ENCODE measurements at regions not wholly inside any gene's neighbourhood (a gene's known extent, or its start where the extent isn't known, plus 50 kb on each side); places are given as distances from the start of the nearest gene placed in this dataset.
A peak's percentile ranks its signal among the peaks of the same experiment; 100 is the strongest.

DNA sequence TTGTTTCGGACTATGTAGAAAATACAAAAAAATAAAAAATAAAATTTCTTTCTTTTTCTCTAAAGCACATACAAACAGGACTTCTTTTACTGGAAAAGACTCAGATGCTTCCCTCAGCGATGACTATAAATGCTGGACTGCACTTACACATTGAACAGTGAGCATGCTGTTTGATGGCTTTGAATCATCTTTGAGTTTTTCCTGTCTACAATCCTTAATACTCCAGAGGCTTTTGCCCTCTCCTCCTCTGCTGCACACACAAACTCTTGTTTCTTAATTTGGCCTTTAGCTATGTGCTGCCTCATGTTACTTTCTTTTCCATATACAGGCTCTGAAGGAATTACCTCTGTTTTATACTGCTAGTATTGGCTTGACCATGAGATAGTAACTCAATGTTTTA, 575.1 kb downstream of the EPHA3 start:
- H3K9me3 ChIP-seq (ENCODE audit: control insufficient read depth in 2 of 2, low read length in 2 of 2): no peaks in the 10 kb centered on the region
- no peaks in the 10 kb centered on the region for H3K36me3 ChIP-seq (ENCODE audit: control insufficient read depth in 2 of 2, insufficient read depth in 2 of 2, low read length in 2 of 2)
- no peaks in the 10 kb centered on the region for H3K27me3 ChIP-seq (ENCODE audit: control insufficient read depth in 2 of 2, insufficient read depth in 2 of 2, low read length in 2 of 2)
- no peak overlapping the region for H3K9ac ChIP-seq (ENCODE audit: low read depth in 1 of 2, low read length in 2 of 2)
- no peak overlapping the region for H3K4me3 ChIP-seq (ENCODE audit: low read length in 2 of 2)
- no peaks in the 10 kb centered on the region for H3K4me1 ChIP-seq (ENCODE audit: control insufficient read depth in 2 of 2, insufficient read depth in 2 of 2, low read length in 2 of 2)
- no peak overlapping the region for H3K27ac ChIP-seq (ENCODE audit: low read depth in 2 of 2, low read length in 2 of 2)

GRCh38 chr3:89685731-89686130, 578.3 kb downstream of the EPHA3 start:
- H3K9me3 ChIP-seq (ENCODE audit: control insufficient read depth in 2 of 2, low read length in 2 of 2): no peaks in the 10 kb centered on the region
- no peak overlapping the region for H3K27ac ChIP-seq (ENCODE audit: low read depth in 2 of 2, low read length in 2 of 2)
- H3K4me1 ChIP-seq (ENCODE audit: control insufficient read depth in 2 of 2, insufficient read depth in 2 of 2, low read length in 2 of 2): no peaks in the 10 kb centered on the region
- H3K27me3 ChIP-seq (ENCODE audit: control insufficient read depth in 2 of 2, insufficient read depth in 2 of 2, low read length in 2 of 2): no peaks in the 10 kb centered on the region
- H3K4me3 ChIP-seq (ENCODE audit: low read length in 2 of 2): no peak overlapping the region
- no peaks in the 10 kb centered on the region for H3K36me3 ChIP-seq (ENCODE audit: control insufficient read depth in 2 of 2, insufficient read depth in 2 of 2, low read length in 2 of 2)
- no peak overlapping the region for H3K9ac ChIP-seq (ENCODE audit: low read depth in 1 of 2, low read length in 2 of 2)

DNA sequence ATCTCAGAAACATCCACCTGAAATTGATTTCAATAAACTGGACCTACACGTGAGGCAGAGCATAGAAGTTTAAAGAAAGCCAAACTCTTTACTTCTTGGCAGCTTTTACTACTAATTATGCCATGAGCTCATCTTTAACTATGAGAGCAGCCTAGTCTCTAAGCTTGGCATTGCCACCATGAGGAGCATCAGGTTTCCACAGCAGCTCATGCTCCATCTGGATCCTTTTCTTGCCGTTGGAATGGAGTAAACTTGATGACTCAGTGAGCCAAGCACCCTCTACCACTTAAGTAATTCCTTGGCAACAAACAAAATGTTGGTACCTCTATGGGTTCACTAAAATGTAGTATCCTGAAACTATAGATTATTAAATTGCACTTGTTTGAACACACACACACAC, 583.2 kb downstream of the EPHA3 start:
- Histone ChIP-seq H3K4me1 (ENCODE audit: control insufficient read depth in 2 of 2, insufficient read depth in 2 of 2, low read length in 2 of 2) (no peaks in the 10 kb centered on the region), H3K27ac (ENCODE audit: low read depth in 2 of 2, low read length in 2 of 2) (no peak overlapping the region), H3K9ac (ENCODE audit: low read depth in 1 of 2, low read length in 2 of 2) (no peak overlapping the region), H3K9me3 (ENCODE audit: control insufficient read depth in 2 of 2, low read length in 2 of 2) (no peaks in the 10 kb centered on the region), H3K4me3 (ENCODE audit: low read length in 2 of 2) (no peak overlapping the region), H3K27me3 (ENCODE audit: control insufficient read depth in 2 of 2, insufficient read depth in 2 of 2, low read length in 2 of 2) (no peaks in the 10 kb centered on the region), H3K36me3 (ENCODE audit: control insufficient read depth in 2 of 2, insufficient read depth in 2 of 2, low read length in 2 of 2) (no peaks in the 10 kb centered on the region)

GRCh38 chr3:89692601-89693000, 585.2 kb downstream of the EPHA3 start:
- no peaks in the 10 kb centered on the region for H3K36me3 ChIP-seq (ENCODE audit: control insufficient read depth in 2 of 2, insufficient read depth in 2 of 2, low read length in 2 of 2)
- H3K27ac ChIP-seq (ENCODE audit: low read depth in 2 of 2, low read length in 2 of 2): no peak overlapping the region
- H3K27me3 ChIP-seq (ENCODE audit: control insufficient read depth in 2 of 2, insufficient read depth in 2 of 2, low read length in 2 of 2): no peaks in the 10 kb centered on the region
- H3K9ac ChIP-seq (ENCODE audit: low read depth in 1 of 2, low read length in 2 of 2): no peak overlapping the region
- H3K4me3 ChIP-seq (ENCODE audit: low read length in 2 of 2): no peak overlapping the region
- H3K4me1 ChIP-seq (ENCODE audit: control insufficient read depth in 2 of 2, insufficient read depth in 2 of 2, low read length in 2 of 2): peaks cover 0 to 9% of the 10 kb centered on the region in 2 donors
- no peaks in the 10 kb centered on the region for H3K9me3 ChIP-seq (ENCODE audit: control insufficient read depth in 2 of 2, low read length in 2 of 2)

GRCh38 chr3:89697321-89697916, 590.0 kb downstream of the EPHA3 start:
- Histone ChIP-seq H3K27me3 (ENCODE audit: control insufficient read depth in 2 of 2, insufficient read depth in 2 of 2, low read length in 2 of 2) (no peaks in the 10 kb centered on the region), H3K9me3 (ENCODE audit: control insufficient read depth in 2 of 2, low read length in 2 of 2) (no peaks in the 10 kb centered on the region), H3K27ac (ENCODE audit: low read depth in 2 of 2, low read length in 2 of 2) (peak overlapping the region in 1 of 2 donors; percentile 28), H3K9ac (ENCODE audit: low read depth in 1 of 2, low read length in 2 of 2) (no peak overlapping the region), H3K4me3 (ENCODE audit: low read length in 2 of 2) (no peak overlapping the region), H3K36me3 (ENCODE audit: control insufficient read depth in 2 of 2, insufficient read depth in 2 of 2, low read length in 2 of 2) (no peaks in the 10 kb centered on the region), H3K4me1 (ENCODE audit: control insufficient read depth in 2 of 2, insufficient read depth in 2 of 2, low read length in 2 of 2) (peaks cover 4 to 30% of the 10 kb centered on the region in 2 donors)

DNA sequence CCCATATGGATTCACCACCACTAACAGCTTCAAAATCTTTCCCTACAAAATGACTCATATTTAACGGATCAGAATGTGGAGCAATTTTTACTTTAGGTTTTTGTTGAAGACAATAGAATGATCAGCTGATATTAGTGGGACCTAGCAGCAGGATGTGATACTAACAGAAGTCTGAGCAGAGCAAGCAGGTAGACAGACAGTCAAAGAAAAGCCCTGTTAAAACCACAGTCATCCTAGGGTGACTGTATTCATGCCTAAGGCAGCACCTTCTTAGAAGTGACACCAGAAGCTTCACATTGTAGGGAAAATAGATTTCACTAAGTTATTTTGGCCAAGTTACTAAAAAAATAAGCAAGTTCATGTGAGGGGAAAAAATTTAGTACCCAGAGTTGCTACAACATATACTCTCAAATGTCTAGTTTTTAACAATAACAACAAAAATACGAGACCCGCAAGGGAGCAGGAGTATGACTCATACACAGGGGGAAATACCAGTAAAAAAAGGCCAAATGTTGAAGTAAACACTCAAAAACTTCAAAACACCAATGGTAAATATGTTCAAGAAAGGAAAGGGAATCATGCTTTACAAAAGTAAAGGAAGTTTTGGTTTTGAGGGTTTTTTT, 590.9 kb downstream of the EPHA3 start:
- Histone ChIP-seq H3K36me3 (ENCODE audit: control insufficient read depth in 2 of 2, insufficient read depth in 2 of 2, low read length in 2 of 2) (no peaks in the 10 kb centered on the region), H3K4me1 (ENCODE audit: control insufficient read depth in 2 of 2, insufficient read depth in 2 of 2, low read length in 2 of 2) (peaks cover 4 to 30% of the 10 kb centered on the region in 2 donors), H3K9ac (ENCODE audit: low read depth in 1 of 2, low read length in 2 of 2) (no peak overlapping the region), H3K4me3 (ENCODE audit: low read length in 2 of 2) (no peak overlapping the region), H3K27me3 (ENCODE audit: control insufficient read depth in 2 of 2, insufficient read depth in 2 of 2, low read length in 2 of 2) (no peaks in the 10 kb centered on the region), H3K27ac (ENCODE audit: low read depth in 2 of 2, low read length in 2 of 2) (peak overlapping the region in 1 of 2 donors; percentile 63), H3K9me3 (ENCODE audit: control insufficient read depth in 2 of 2, low read length in 2 of 2) (no peaks in the 10 kb centered on the region)

DNA sequence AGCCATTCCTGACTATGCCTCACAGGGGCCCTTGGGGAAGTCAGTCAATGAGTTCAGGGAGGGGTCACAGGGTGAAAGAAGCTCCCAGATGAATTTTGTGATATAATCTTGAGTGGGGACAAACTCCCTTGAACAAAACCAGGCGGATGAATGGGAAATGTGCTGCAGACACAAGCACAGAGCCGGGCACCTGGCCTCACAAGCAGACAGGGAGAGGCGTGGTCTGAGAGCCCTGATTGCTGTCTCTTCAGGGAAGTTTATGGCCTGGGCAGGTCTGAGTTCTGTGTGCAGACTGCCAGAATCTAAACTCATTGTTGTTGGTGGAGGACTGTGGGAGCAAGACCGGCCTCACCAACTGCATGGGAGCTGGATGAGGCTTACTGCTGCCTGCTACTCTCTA, 591.8 kb downstream of the EPHA3 start:
- no peaks in the 10 kb centered on the region for H3K27me3 ChIP-seq (ENCODE audit: control insufficient read depth in 2 of 2, insufficient read depth in 2 of 2, low read length in 2 of 2)
- no peak overlapping the region for H3K4me3 ChIP-seq (ENCODE audit: low read length in 2 of 2)
- H3K9ac ChIP-seq (ENCODE audit: low read depth in 1 of 2, low read length in 2 of 2): no peak overlapping the region
- no peaks in the 10 kb centered on the region for H3K9me3 ChIP-seq (ENCODE audit: control insufficient read depth in 2 of 2, low read length in 2 of 2)
- peak overlapping the region; percentile 51 to 63 for H3K27ac ChIP-seq (ENCODE audit: low read depth in 2 of 2, low read length in 2 of 2)
- peaks cover 4 to 30% of the 10 kb centered on the region in 2 donors for H3K4me1 ChIP-seq (ENCODE audit: control insufficient read depth in 2 of 2, insufficient read depth in 2 of 2, low read length in 2 of 2)
- no peaks in the 10 kb centered on the region for H3K36me3 ChIP-seq (ENCODE audit: control insufficient read depth in 2 of 2, insufficient read depth in 2 of 2, low read length in 2 of 2)

GRCh38 chr3:89699771-89700170, 592.4 kb downstream of the EPHA3 start:
- Histone ChIP-seq H3K36me3 (ENCODE audit: control insufficient read depth in 2 of 2, insufficient read depth in 2 of 2, low read length in 2 of 2) (no peaks in the 10 kb centered on the region), H3K9ac (ENCODE audit: low read depth in 1 of 2, low read length in 2 of 2) (no peak overlapping the region), H3K27me3 (ENCODE audit: control insufficient read depth in 2 of 2, insufficient read depth in 2 of 2, low read length in 2 of 2) (no peaks in the 10 kb centered on the region)

DNA sequence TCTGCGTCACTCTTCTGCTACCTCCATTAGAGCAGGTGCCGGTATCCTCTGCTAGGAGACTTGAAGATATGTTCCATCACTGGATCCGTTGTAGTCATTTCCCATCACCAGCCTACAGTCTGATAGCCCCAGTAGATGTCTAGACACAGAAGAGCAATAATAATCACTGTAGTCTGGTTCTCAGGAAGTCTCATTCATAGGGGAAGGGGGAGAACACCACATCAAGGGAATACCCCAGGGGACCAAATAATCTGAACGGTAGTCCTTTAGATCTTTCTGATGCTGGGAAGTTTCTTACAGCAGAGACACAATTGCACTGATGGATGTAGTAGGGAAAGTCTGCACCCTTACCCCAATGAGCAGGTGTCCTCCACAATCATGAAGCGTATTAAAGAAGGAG, 595.0 kb downstream of the EPHA3 start:
- H3K9ac ChIP-seq (ENCODE audit: low read depth in 1 of 2, low read length in 2 of 2): no peak overlapping the region
- H3K4me1 ChIP-seq (ENCODE audit: control insufficient read depth in 2 of 2, insufficient read depth in 2 of 2, low read length in 2 of 2): peaks cover 4 to 23% of the 10 kb centered on the region in 2 donors
- no peaks in the 10 kb centered on the region for H3K36me3 ChIP-seq (ENCODE audit: control insufficient read depth in 2 of 2, insufficient read depth in 2 of 2, low read length in 2 of 2)
- H3K27ac ChIP-seq (ENCODE audit: low read depth in 2 of 2, low read length in 2 of 2): no peak overlapping the region
- H3K27me3 ChIP-seq (ENCODE audit: control insufficient read depth in 2 of 2, insufficient read depth in 2 of 2, low read length in 2 of 2): no peaks in the 10 kb centered on the region
- no peaks in the 10 kb centered on the region for H3K9me3 ChIP-seq (ENCODE audit: control insufficient read depth in 2 of 2, low read length in 2 of 2)
- H3K4me3 ChIP-seq (ENCODE audit: low read length in 2 of 2): no peak overlapping the region

More at GRCh38 chr3:89699771-89700170, 592.4 kb downstream of the EPHA3 start:
- Histone ChIP-seq H3K4me3 (ENCODE audit: low read length in 2 of 2) (no peak overlapping the region), H3K9me3 (ENCODE audit: control insufficient read depth in 2 of 2, low read length in 2 of 2) (no peaks in the 10 kb centered on the region), H3K4me1 (ENCODE audit: control insufficient read depth in 2 of 2, insufficient read depth in 2 of 2, low read length in 2 of 2) (peaks cover 4 to 30% of the 10 kb centered on the region in 2 donors), H3K27ac (ENCODE audit: low read depth in 2 of 2, low read length in 2 of 2) (peak overlapping the region in 1 of 2 donors; percentile 51)

GRCh38 chr3:89713196-89713595, 605.8 kb downstream of the EPHA3 start:
- Histone ChIP-seq H3K9me3 (ENCODE audit: control insufficient read depth in 2 of 2, low read length in 2 of 2) (no peaks in the 10 kb centered on the region), H3K36me3 (ENCODE audit: control insufficient read depth in 2 of 2, insufficient read depth in 2 of 2, low read length in 2 of 2) (no peaks in the 10 kb centered on the region), H3K27me3 (ENCODE audit: control insufficient read depth in 2 of 2, insufficient read depth in 2 of 2, low read length in 2 of 2) (no peaks in the 10 kb centered on the region), H3K4me1 (ENCODE audit: control insufficient read depth in 2 of 2, insufficient read depth in 2 of 2, low read length in 2 of 2) (no peaks in the 10 kb centered on the region), H3K4me3 (ENCODE audit: low read length in 2 of 2) (no peak overlapping the region), H3K27ac (ENCODE audit: low read depth in 2 of 2, low read length in 2 of 2) (no peak overlapping the region), H3K9ac (ENCODE audit: low read depth in 1 of 2, low read length in 2 of 2) (no peak overlapping the region)
